ENCODE measurements at regions not wholly inside any gene's neighbourhood (a gene's known extent, or its start where the extent isn't known, plus 50 kb on each side); places are given as distances from the start of the nearest gene placed in this dataset.

DNA sequence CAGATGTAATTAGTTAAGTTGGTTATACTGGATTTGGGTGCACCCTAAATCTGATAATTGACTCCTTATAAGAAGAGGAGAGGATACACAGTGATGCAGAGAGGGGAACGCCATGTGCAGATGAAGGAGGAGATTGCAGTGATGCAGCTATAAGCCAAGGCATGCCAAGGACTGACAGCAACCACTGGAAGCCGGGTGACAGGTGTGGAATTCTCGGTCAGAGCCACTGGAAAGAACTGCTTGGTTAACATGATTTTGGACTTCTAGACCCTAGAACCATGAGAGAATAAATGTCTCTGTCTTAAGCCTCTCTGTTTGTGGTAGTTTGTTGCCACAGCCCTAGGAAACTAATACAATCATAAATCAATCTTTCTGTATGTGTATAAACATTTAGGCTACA is 403.3 kb upstream of the CDH20 start:
- no peaks in the 10 kb centered on the region for H3K4me1 Mint-ChIP-seq (ENCODE audit: unreplicated experiment)
- no peak for DNase-seq (ENCODE audit: low spot score)
- no peaks in the 10 kb centered on the region for H3K27me3 Mint-ChIP-seq (ENCODE audit: unreplicated experiment)
- H3K4me3 Mint-ChIP-seq (ENCODE audit: unreplicated experiment) = no peak overlapping the region
- no peaks in the 10 kb centered on the region for H3K36me3 Mint-ChIP-seq (ENCODE audit: low read depth, unreplicated experiment)
- H3K27ac Mint-ChIP-seq (ENCODE audit: unreplicated experiment) = no peak overlapping the region
- TF ChIP-seq CTCF (IDR thresholded peaks at IDR 0.05; ENCODE audit: unreplicated experiment) = no peak
- no peaks in the 10 kb centered on the region for H3K9me3 Mint-ChIP-seq (ENCODE audit: unreplicated experiment)

DNA sequence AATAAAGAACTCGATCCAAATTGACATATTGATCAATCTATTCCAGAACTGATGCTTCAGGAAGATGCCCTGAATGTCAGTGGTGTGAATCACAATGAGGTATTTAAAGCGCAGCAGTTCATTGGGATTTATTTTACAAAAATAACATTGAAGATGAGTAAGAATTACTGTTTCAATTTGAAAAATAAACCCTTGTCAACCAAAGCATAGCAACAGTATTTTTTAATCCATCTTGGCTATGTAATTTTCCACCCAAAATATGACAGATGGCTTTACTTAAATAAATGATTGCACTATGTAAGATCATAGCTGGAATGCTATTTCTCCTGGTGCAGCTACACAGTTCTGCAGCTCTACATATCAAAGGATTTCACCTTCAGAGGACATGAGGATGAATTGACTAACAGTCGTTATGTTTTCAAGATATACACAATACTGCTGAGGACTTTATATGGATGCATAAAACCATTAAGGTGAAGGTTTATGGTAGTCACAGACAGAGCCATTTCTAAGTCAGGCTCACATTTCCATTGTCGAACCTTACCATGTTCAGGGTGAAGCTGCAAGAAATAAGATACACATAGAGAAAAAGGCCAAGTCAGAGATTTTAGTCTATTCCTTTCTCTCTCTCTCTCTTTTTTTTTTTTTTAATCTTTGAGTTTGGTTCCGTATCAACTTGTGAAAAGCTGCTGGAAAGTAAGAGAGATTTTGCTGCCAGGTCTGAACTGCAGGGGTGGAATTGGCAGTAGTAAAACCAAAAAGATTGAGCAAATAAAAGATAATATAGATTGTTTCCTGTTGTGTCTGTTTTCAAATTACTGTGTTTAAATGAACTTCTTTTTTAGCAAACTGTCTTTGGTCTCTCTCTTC is 398.0 kb upstream of the CDH20 start:
- DNase-seq (ENCODE audit: low spot score) = no peak
- no peaks in the 10 kb centered on the region for H3K36me3 Mint-ChIP-seq (ENCODE audit: low read depth, unreplicated experiment)
- H3K4me1 Mint-ChIP-seq (ENCODE audit: unreplicated experiment) = peaks cover 16% of the 10 kb centered on the region
- no peaks in the 10 kb centered on the region for H3K27me3 Mint-ChIP-seq (ENCODE audit: unreplicated experiment)
- TF ChIP-seq CTCF (IDR thresholded peaks at IDR 0.05; ENCODE audit: unreplicated experiment) = no peak
- no peaks in the 10 kb centered on the region for H3K9me3 Mint-ChIP-seq (ENCODE audit: unreplicated experiment)
- H3K27ac Mint-ChIP-seq (ENCODE audit: unreplicated experiment) = peak overlapping the region; percentile 16
- H3K4me3 Mint-ChIP-seq (ENCODE audit: unreplicated experiment) = no peak overlapping the region

- Mint-ChIP-seq H3K27ac (ENCODE audit: unreplicated experiment) (peak overlapping the region; percentile 16), H3K36me3 (ENCODE audit: low read depth, unreplicated experiment) (no peaks in the 10 kb centered on the region)
These were observed 397.1 kb upstream of the CDH20 start for GRCh38 chr18:60936101-60936500.

DNA sequence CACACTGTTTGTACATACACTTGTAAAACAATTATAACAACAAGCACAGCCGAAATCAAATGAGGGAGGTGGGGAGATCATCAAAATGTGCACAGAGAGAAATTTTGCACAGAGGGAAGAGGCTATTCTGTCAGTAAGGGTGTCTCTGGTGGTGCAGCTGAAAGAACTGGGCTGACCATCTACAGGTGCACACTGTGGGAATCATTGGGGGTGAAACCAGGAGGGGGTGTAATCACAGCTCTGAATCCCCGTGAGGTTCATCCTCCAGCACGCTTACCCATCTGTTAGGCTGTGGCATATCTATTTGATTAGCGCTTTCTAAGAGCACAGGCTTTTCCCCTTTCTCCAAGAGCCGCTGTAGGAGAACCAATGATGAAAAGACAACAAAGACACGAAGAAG is 389.9 kb upstream of the CDH20 start:
- Mint-ChIP-seq H3K9me3 (ENCODE audit: unreplicated experiment) (no peaks in the 10 kb centered on the region), H3K4me3 (ENCODE audit: unreplicated experiment) (no peak overlapping the region), H3K27ac (ENCODE audit: unreplicated experiment) (no peak overlapping the region), H3K27me3 (ENCODE audit: unreplicated experiment) (no peaks in the 10 kb centered on the region), H3K36me3 (ENCODE audit: low read depth, unreplicated experiment) (no peaks in the 10 kb centered on the region), H3K4me1 (ENCODE audit: unreplicated experiment) (no peaks in the 10 kb centered on the region)
- no peak for TF ChIP-seq CTCF (IDR thresholded peaks at IDR 0.05; ENCODE audit: unreplicated experiment)
- DNase-seq (ENCODE audit: low spot score) = no peak

More at GRCh38 chr18:60936101-60936500, 397.1 kb upstream of the CDH20 start:
- no peak for TF ChIP-seq CTCF (IDR thresholded peaks at IDR 0.05; ENCODE audit: unreplicated experiment)
- Mint-ChIP-seq H3K27me3 (ENCODE audit: unreplicated experiment) (no peaks in the 10 kb centered on the region), H3K4me1 (ENCODE audit: unreplicated experiment) (peaks cover 16% of the 10 kb centered on the region), H3K9me3 (ENCODE audit: unreplicated experiment) (no peaks in the 10 kb centered on the region), H3K4me3 (ENCODE audit: unreplicated experiment) (no peak overlapping the region)
- DNase-seq (ENCODE audit: low spot score) = no peak

DNA sequence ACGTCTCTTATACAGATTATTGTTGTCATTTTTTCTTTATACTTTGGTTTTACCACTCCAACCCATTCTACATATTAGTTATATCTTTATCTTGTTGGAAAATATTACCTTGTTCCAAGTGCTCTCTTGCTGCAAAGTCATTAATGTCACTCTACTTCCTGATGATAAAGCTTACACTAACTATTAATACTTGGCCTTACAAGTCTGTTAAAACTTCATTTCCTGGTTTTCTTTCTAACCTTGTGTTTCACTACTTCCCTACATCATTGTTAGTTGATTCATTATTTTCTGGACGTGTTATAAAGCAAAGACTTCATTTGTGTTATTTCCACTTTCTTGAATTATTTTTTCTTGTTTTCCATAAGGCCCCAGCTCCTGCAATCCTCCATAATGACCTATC is 382.6 kb upstream of the CDH20 start:
- DNase-seq (ENCODE audit: low spot score) = no peak
- no peaks in the 10 kb centered on the region for H3K36me3 Mint-ChIP-seq (ENCODE audit: low read depth, unreplicated experiment)
- no peak for TF ChIP-seq CTCF (IDR thresholded peaks at IDR 0.05; ENCODE audit: unreplicated experiment)
- H3K4me1 Mint-ChIP-seq (ENCODE audit: unreplicated experiment) = no peaks in the 10 kb centered on the region
- H3K27ac Mint-ChIP-seq (ENCODE audit: unreplicated experiment) = no peak overlapping the region
- H3K9me3 Mint-ChIP-seq (ENCODE audit: unreplicated experiment) = no peaks in the 10 kb centered on the region
- no peaks in the 10 kb centered on the region for H3K27me3 Mint-ChIP-seq (ENCODE audit: unreplicated experiment)
- H3K4me3 Mint-ChIP-seq (ENCODE audit: unreplicated experiment) = no peak overlapping the region

Data from endothelial cell (in vitro differentiated cells).